Esophagus squamous epithelium (tissue), 5 donors: ENCODE measurements at regions not wholly inside any gene's neighbourhood (a gene's known extent, or its start where the extent isn't known, plus 50 kb on each side); places are given as distances from the start of the nearest gene placed in this dataset.

ENCODE experiments used
- DNase-seq: peaks from one replicate; lab custom pipeline; 2025; lab: John Stamatoyannopoulos, UW
- H3K27ac ChIP-seq, 4 donors: fragments of 200-600 bp; sonication (generic); one replicate each; pipeline ENCODE4 v1.5.1; 2016 to 2019; ENCODE audit warnings: mild to moderate bottlenecking in 1 of 4
- H3K27me3 ChIP-seq, 4 donors: fragments of 200-600 bp; sonication (generic); 1 replicate in 3 of 4; 2 replicates in 1 of 4; pipeline versions ENCODE4 v1.5.1 to v1.6.0; 2017 to 2021; ENCODE audit warnings: antibody characterized with exemption in 1 of 4
- H3K36me3 ChIP-seq, 3 donors: fragments of 200-600 bp; sonication (generic); one replicate each; pipeline ENCODE4 v1.5.1; 2016 to 2019
- H3K4me1 ChIP-seq, 3 donors: fragments of 200-600 bp; sonication (generic); one replicate each; pipeline ENCODE4 v1.5.1; 2017 to 2019
- H3K4me3 ChIP-seq, 4 donors: fragments of 200-600 bp; sonication (generic); 1 replicate in 3 of 4; 2 replicates in 1 of 4; pipeline ENCODE4 v1.5.1; 2016 to 2019; ENCODE audit warnings: mild to moderate bottlenecking in 2 of 4, moderate library complexity in 1 of 4
- H3K9me3 ChIP-seq, 3 donors: fragments of 200-600 bp; sonication (generic); one replicate each; pipeline ENCODE4 v1.5.1; 2016 to 2019
- CTCF ChIP-seq, 6 experiments: fragments of 450-650 bp in 4 of 6; fragments of 200-600 bp in 2 of 6; sonication (generic) in 2 of 6; IDR thresholded peaks; one replicate each; pipeline ENCODE4 v1.5.1; 2016 to 2019; ENCODE audit warnings: antibody characterized with exemption in 6 of 6, mild to moderate bottlenecking in 4 of 6, moderate library complexity in 4 of 6
- POLR2A ChIP-seq, 4 donors: fragments of 450-650 bp; IDR thresholded peaks; one replicate each; pipeline ENCODE4 v1.6.1; 2017; ENCODE audit warnings: antibody characterized with exemption in 4 of 4, mild to moderate bottlenecking in 4 of 4, moderate library complexity in 3 of 4
- WGBS, 2 donors: methylation state at CpG; one replicate each; pipeline ENCODE4 v1.1.5; 2018; 5-methylcytosine and 5-hydroxymethylcytosine counted together
- intact Hi-C: fragments of 100-400 bp; cut with DNase I; formaldehyde crosslinking; loops from one replicate; pipeline ENCODE4 v1.15.0; 2022
- donor health status: DM: yes; HTN: yes; CAD: no.

GRCh38 chr4:155541716-155542115, 124.9 kb upstream of the GUCY1A1 start:
- Histone ChIP-seq H3K4me1 (peaks cover 0 to 6% (median 3%) of the 10 kb centered on the region in 3 donors), H3K36me3 (no peaks in the 10 kb centered on the region), H3K4me3 (no peak overlapping the region), H3K27ac (no peak overlapping the region), H3K9me3 (no peaks in the 10 kb centered on the region), H3K27me3 (no peaks in the 10 kb centered on the region)
- no peak for TF ChIP-seq CTCF (IDR thresholded peaks at IDR 0.05)
- no peak for TF ChIP-seq POLR2A (IDR thresholded peaks at IDR 0.05)
- DNase-seq: no peak
- intact Hi-C loops: no loop called here
- WGBS, 2 donors: 93 to 95% methylated on average over 3 of the region's 3 CpGs

DNA sequence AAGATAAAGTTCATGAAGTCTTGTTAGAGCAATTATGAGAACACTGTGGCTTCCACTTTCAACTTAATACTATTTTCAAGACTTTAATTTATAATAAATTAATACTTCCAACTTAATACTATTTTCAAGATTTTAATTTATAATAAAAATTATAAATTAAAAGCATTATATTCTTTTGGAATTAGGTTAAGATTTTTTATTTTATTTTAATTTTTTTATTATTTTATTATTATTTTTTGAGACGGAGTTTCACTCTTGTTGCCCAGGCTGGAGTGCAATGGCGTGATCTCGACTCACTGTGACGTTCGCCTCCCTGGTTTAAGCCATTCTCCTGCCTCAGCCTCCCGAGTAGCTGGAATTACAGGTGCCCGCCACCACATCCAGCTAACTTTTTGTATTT, 126.0 kb upstream of the GUCY1A1 start:
- no peaks in the 10 kb centered on the region for H3K9me3 ChIP-seq
- H3K36me3 ChIP-seq: no peaks in the 10 kb centered on the region
- H3K27ac ChIP-seq: no peak overlapping the region
- no peaks in the 10 kb centered on the region for H3K27me3 ChIP-seq
- WGBS, 2 donors: 84 to 91% methylated on average over 7 of the region's 7 CpGs
- no peak for TF ChIP-seq CTCF (IDR thresholded peaks at IDR 0.05)
- TF ChIP-seq POLR2A (IDR thresholded peaks at IDR 0.05): no peak
- no peak overlapping the region for H3K4me3 ChIP-seq
- peaks cover 0 to 6% (median 3%) of the 10 kb centered on the region in 3 donors for H3K4me1 ChIP-seq
- no peak for DNase-seq
- intact Hi-C loops: no loop called here

DNA sequence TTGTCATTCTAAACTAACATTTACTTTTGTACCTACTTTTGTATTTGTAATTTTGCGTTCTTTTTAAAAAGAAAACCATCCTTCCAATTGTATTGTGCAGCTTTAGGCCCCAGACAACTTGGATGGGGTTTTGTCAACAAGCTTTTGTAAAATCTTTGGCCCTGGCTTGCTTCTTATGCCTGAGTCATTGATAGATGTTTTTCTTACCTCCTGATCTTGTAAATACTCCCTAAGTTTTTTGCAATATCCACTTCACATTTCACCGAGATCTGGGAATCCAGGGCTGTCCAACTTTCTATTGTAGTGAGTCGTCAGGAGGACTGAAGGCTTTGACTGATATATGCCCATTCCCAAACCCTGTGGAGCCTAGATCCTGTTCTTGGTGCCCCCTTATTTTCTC, 126.9 kb upstream of the GUCY1A1 start:
- no peaks in the 10 kb centered on the region for H3K27me3 ChIP-seq
- 47 to 69% methylated on average over 3 of the region's 3 CpGs for WGBS, 2 donors
- intact Hi-C loops: no loop called here
- no peaks in the 10 kb centered on the region for H3K36me3 ChIP-seq
- H3K27ac ChIP-seq: no peak overlapping the region
- H3K4me1 ChIP-seq: no peaks in the 10 kb centered on the region
- no peaks in the 10 kb centered on the region for H3K9me3 ChIP-seq
- TF ChIP-seq CTCF (IDR thresholded peaks at IDR 0.05) (no peak), POLR2A (IDR thresholded peaks at IDR 0.05) (no peak)
- H3K4me3 ChIP-seq: no peak overlapping the region
- DNase-seq: no peak

DNA sequence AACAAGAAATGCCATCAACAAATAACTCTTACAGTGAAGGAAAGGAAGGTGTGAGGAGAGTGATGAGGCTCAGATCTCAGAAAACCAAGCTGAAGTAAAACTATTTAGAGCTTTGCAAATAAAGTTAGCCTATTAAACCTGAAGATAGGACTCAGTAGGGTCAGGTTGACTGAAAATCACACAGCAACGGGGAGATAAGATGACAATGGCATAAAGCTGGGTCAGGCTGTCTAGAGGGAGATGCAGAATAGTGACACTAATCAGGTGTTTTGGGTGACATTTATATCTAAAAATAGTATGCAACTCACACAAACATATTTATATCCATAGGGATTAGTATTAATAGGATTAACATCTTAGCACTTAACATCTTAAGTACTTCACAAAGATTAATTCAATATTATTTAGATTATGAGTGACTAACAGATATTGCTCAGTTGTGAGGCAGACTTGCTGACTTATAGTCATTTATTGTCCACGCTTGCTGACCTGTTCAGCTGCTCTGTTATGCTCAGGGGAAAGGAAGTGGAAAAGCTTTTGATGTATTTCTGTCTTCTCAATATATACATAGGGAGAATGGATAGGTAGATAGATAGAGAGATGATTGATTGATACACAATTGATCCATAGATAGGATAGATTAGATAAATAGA, 130.7 kb upstream of the GUCY1A1 start:
- Histone ChIP-seq H3K36me3 (no peaks in the 10 kb centered on the region), H3K27me3 (no peaks in the 10 kb centered on the region), H3K4me3 (no peak overlapping the region), H3K9me3 (no peaks in the 10 kb centered on the region), H3K4me1 (peaks cover 0 to 1% (median 0%) of the 10 kb centered on the region in 3 donors), H3K27ac (no peak overlapping the region)
- no peak for DNase-seq
- WGBS, 2 donors: 65 to 75% methylated on average over 2 of the region's 2 CpGs
- no peak for TF ChIP-seq CTCF (IDR thresholded peaks at IDR 0.05)
- TF ChIP-seq POLR2A (IDR thresholded peaks at IDR 0.05): no peak
- intact Hi-C loops: no loop called here

- no peak for DNase-seq
- peaks cover 0 to 10% (median 0%) of the 10 kb centered on the region in 3 donors for H3K4me1 ChIP-seq
- H3K27me3 ChIP-seq: no peaks in the 10 kb centered on the region
- WGBS, 2 donors: 58 to 61% methylated on average over 5 of the region's 5 CpGs
- no peaks in the 10 kb centered on the region for H3K36me3 ChIP-seq
- H3K9me3 ChIP-seq: no peaks in the 10 kb centered on the region
- H3K4me3 ChIP-seq: no peak overlapping the region
- TF ChIP-seq POLR2A (IDR thresholded peaks at IDR 0.05) (no peak), CTCF (IDR thresholded peaks at IDR 0.05) (no peak)
- peak overlapping the region in 1 of 4 donors; percentile 3 for H3K27ac ChIP-seq
- intact Hi-C loops: no loop called here
Observed at GRCh38 chr4:155532373-155533085, 134.1 kb upstream of the GUCY1A1 start.
